ENCODE measurements at regions not wholly inside any gene's neighbourhood (a gene's known extent, or its start where the extent isn't known, plus 50 kb on each side); places are given as distances from the start of the nearest gene placed in this dataset.

DNA sequence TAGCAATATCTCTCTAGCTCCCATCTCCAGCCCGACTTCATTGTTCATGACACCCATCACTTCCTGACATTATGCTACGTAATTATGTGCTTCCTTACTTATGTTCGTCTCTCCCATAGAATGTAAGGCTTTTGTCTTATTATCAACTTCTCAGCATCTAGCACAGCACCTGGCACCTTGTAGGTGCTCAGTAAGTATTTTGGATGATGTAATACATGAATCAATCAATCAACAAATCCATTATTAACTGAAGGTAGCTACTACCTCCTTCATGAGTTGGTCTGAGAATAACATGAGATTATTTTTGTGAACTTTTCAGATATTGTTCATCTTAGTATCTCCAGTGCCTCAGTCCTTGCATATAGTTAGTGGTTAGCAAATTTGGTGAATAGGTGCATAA lies 109.3 kb downstream of the EN1 start:
- H3K4me3 ChIP-seq (ENCODE audit: low read depth, low read length, poor library complexity, severe bottlenecking) = no peak overlapping the region
- no peak overlapping the region for H3K4me2 ChIP-seq (ENCODE audit: low read length)
- H3K27ac ChIP-seq (ENCODE audit: low read depth, low read length, poor library complexity, severe bottlenecking) = no peak overlapping the region
- no peak overlapping the region for H3K9ac ChIP-seq (ENCODE audit: low read length)
- no peaks in the 10 kb centered on the region for H3K36me3 ChIP-seq (ENCODE audit: insufficient read depth, low read length)
- H3F3A ChIP-seq (ENCODE audit: insufficient read depth, low read length) = no peaks in the 10 kb centered on the region
- H4K20me1 ChIP-seq (ENCODE audit: insufficient read depth, low read length) = no peaks in the 10 kb centered on the region
- no peaks in the 10 kb centered on the region for H3K4me1 ChIP-seq (ENCODE audit: insufficient read depth, low read length, severe bottlenecking)
- H3K9me2 ChIP-seq (ENCODE audit: low read depth, low read length) = no peaks in the 10 kb centered on the region
- TF ChIP-seq EZH2 (IDR thresholded peaks at IDR 0.05; ENCODE audit: borderline replicate concordance, low read length) = no peak
- TF ChIP-seq, protein P1, sequence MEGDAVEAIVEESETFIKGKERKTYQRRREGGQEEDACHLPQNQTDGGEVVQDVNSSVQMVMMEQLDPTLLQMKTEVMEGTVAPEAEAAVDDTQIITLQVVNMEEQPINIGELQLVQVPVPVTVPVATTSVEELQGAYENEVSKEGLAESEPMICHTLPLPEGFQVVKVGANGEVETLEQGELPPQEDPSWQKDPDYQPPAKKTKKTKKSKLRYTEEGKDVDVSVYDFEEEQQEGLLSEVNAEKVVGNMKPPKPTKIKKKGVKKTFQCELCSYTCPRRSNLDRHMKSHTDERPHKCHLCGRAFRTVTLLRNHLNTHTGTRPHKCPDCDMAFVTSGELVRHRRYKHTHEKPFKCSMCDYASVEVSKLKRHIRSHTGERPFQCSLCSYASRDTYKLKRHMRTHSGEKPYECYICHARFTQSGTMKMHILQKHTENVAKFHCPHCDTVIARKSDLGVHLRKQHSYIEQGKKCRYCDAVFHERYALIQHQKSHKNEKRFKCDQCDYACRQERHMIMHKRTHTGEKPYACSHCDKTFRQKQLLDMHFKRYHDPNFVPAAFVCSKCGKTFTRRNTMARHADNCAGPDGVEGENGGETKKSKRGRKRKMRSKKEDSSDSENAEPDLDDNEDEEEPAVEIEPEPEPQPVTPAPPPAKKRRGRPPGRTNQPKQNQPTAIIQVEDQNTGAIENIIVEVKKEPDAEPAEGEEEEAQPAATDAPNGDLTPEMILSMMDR (IDR thresholded peaks at IDR 0.05; ENCODE audit: low read length) = no peak
- H2AFZ ChIP-seq (ENCODE audit: low read length) = no peak overlapping the region
- no peaks in the 10 kb centered on the region for H3K27me3 ChIP-seq (ENCODE audit: insufficient read depth, low read length)
- H3K79me2 ChIP-seq (ENCODE audit: insufficient read depth, low read length) = no peaks in the 10 kb centered on the region
- H3K9me3 ChIP-seq (ENCODE audit: low read length) = no peaks in the 10 kb centered on the region

DNA sequence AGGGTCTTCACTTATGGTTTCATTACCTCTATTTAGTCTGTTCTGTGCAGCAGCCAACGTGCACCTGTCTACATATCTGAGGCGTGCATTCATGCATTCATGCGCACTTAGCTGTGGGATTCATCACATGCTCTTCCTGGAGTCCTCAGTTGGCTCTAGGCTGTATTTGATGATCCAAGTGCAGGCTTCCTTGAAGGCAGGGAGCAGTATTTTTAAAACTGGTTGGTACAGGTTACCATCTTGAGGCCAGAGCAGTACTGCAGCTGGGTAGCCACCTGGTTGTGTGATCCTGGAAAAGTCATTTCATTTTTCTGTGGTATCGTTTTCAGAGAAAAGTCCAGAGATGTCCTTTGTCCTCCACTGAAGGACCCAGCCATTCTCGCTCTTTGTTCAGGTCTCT lies 109.8 kb downstream of the EN1 start:
- no peak overlapping the region for H3K27ac ChIP-seq (ENCODE audit: low read depth, low read length, poor library complexity, severe bottlenecking)
- H4K20me1 ChIP-seq (ENCODE audit: insufficient read depth, low read length) = no peaks in the 10 kb centered on the region
- H3K4me2 ChIP-seq (ENCODE audit: low read length) = no peak overlapping the region
- H3K9ac ChIP-seq (ENCODE audit: low read length) = no peak overlapping the region
- H3K36me3 ChIP-seq (ENCODE audit: insufficient read depth, low read length) = no peaks in the 10 kb centered on the region
- H2AFZ ChIP-seq (ENCODE audit: low read length) = no peak overlapping the region
- no peaks in the 10 kb centered on the region for H3K79me2 ChIP-seq (ENCODE audit: insufficient read depth, low read length)
- no peak overlapping the region for H3K4me3 ChIP-seq (ENCODE audit: low read depth, low read length, poor library complexity, severe bottlenecking)
- H3K27me3 ChIP-seq (ENCODE audit: insufficient read depth, low read length) = no peaks in the 10 kb centered on the region
- no peaks in the 10 kb centered on the region for H3K9me2 ChIP-seq (ENCODE audit: low read depth, low read length)
- H3K4me1 ChIP-seq (ENCODE audit: insufficient read depth, low read length, severe bottlenecking) = no peaks in the 10 kb centered on the region
- TF ChIP-seq, protein P1 (IDR thresholded peaks at IDR 0.05; ENCODE audit: low read length) = no peak
- no peak for TF ChIP-seq EZH2 (IDR thresholded peaks at IDR 0.05; ENCODE audit: borderline replicate concordance, low read length)
- H3F3A ChIP-seq (ENCODE audit: insufficient read depth, low read length) = no peaks in the 10 kb centered on the region
- H3K9me3 ChIP-seq (ENCODE audit: low read length) = no peaks in the 10 kb centered on the region

DNA sequence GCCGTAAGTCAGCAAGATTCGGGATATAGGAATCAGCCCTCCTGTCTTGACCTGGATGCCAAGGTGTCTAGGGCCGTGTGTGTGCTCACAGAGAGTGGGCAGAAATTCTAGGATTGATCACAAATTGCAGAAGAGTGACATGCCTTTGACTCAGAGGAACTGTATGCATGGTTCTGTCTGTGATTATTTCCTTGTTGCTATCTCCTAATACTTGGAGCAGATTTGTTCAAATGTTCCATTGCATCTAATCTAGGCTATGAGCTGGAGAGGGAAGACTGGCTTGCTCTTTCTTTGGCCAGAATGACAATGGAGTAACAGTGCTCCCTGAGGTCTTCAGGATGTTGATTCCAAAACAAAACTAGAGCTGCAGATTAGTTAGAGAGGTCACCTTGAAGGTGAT lies 115.0 kb downstream of the EN1 start:
- no peak for TF ChIP-seq EZH2 (IDR thresholded peaks at IDR 0.05; ENCODE audit: borderline replicate concordance, low read length)
- TF ChIP-seq, protein P1 (IDR thresholded peaks at IDR 0.05; ENCODE audit: low read length) = no peak
- H2AFZ ChIP-seq (ENCODE audit: low read length) = no peak overlapping the region
- no peaks in the 10 kb centered on the region for H3K9me3 ChIP-seq (ENCODE audit: low read length)
- no peak overlapping the region for H3K4me3 ChIP-seq (ENCODE audit: low read depth, low read length, poor library complexity, severe bottlenecking)
- H3K9ac ChIP-seq (ENCODE audit: low read length) = no peak overlapping the region
- no peaks in the 10 kb centered on the region for H3F3A ChIP-seq (ENCODE audit: insufficient read depth, low read length)
- H3K36me3 ChIP-seq (ENCODE audit: insufficient read depth, low read length) = no peaks in the 10 kb centered on the region
- H3K4me2 ChIP-seq (ENCODE audit: low read length) = no peak overlapping the region
- no peaks in the 10 kb centered on the region for H3K9me2 ChIP-seq (ENCODE audit: low read depth, low read length)
- no peak overlapping the region for H3K27ac ChIP-seq (ENCODE audit: low read depth, low read length, poor library complexity, severe bottlenecking)
- no peaks in the 10 kb centered on the region for H3K79me2 ChIP-seq (ENCODE audit: insufficient read depth, low read length)
- H4K20me1 ChIP-seq (ENCODE audit: insufficient read depth, low read length) = no peaks in the 10 kb centered on the region
- H3K4me1 ChIP-seq (ENCODE audit: insufficient read depth, low read length, severe bottlenecking) = no peaks in the 10 kb centered on the region
- H3K27me3 ChIP-seq (ENCODE audit: insufficient read depth, low read length) = no peaks in the 10 kb centered on the region
